GM19455 (cell line): ENCODE measurements at regions not wholly inside any gene's neighbourhood (a gene's known extent, or its start where the extent isn't known, plus 50 kb on each side); places are given as distances from the start of the nearest gene placed in this dataset.
"Not testable (repeated sequence)": the region's sequence is repeated elsewhere in the genome, so short reads cannot be mapped to it uniquely, and the experiment has no call there.

ENCODE experiments used
- ATAC-seq: cut with Tn5 transposase; IDR thresholded peaks from one replicate; pipeline ENCODE4 v1.9.1; 2021; ENCODE audit not compliant: unreplicated experiment

DNA sequence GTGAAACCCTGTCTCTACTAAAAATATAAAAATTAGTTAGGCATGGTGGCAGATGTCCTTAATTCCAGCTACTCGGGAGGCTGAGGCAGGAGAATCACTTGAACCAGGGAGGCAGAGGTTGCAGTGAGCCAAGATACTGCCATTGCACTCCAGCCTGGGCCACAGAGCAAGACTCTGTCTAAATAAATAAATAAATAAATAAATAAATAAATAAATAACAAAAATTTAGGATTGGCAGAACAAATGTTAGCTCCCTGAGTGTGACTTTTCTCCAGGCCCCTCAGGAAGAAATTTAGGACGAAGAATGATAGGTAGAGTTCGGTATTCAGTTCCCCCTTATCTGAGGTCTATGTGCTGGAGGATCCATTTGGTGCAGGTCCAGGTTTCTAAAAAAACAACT lies 181.2 kb downstream of the CD47 start:
- ATAC-seq = not testable (repeated sequence)

DNA sequence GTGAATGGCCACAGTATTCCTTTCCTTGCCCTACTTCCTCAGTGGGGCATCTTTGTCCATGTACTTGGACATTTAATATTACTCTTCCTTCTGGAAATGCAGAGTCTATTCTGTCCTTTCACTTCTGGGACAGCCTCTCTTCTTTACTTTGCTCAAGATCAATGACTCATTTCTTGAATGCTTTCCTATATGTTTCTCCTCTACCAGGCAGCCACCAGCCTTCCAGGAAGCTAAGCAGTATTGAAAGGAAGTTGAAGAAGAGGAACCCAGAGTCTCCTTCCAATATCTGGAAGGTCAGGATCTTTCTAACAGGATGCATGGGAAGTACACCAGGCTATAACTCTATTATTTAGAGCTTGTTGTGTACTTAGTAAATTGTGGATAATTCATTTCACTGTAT lies 182.8 kb downstream of the CD47 start:
- no peak for ATAC-seq

DNA sequence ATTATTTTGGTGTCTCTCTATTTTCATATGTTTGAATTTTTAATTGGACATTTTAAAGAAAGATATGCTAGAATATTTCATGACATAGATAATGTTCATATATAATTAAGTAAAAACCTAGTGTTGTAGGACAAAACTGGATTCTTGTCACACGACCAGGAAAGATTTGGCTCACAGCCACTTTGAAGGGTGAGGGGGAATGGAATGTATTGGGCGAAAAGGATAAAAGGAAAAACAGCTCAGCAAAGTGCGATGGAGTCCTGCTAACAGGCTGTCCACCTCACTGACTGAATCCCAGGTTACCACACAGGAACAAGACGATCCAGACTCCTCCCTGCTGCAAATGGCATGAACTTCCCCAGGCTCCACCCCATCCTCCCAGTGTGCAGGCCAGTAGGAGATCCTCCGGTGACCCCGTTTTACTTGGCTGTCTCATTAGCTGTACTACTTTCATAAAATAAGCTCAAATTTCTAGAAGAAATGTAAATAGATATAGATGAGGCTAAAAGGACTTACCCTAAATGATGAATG lies 186.2 kb downstream of the CD47 start:
- ATAC-seq = no peak

DNA sequence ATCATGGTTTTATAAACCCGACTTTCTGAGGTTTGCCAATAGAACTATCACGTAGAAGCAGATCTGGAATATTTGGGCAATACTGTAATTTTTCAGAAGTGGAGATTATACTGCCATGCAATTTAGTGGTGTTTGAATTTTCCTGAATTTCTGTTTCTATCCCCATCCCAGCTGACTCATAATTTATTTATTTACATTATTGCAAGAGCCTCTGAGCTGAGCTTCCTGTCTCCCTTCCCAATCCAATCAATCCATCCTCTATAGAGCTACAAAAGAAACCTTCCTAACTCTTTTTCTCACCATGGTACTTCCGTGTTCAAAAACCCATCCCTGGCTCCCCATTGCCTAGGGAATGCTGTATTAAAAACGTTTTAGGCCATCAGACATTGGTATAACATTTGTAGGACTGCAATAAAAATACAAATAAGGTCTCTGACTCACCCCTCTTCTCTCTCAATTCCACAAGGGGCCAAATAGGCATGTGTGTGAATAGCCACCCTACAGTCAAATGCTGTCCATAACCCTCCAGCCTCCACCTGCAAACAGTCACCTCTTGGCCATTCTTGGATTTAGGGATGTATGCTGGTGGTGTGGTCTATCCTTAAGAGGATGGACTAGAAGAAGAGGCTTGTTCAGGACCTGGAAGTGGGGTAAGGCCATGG lies 190.7 kb downstream of the CD47 start:
- ATAC-seq = no peak

DNA sequence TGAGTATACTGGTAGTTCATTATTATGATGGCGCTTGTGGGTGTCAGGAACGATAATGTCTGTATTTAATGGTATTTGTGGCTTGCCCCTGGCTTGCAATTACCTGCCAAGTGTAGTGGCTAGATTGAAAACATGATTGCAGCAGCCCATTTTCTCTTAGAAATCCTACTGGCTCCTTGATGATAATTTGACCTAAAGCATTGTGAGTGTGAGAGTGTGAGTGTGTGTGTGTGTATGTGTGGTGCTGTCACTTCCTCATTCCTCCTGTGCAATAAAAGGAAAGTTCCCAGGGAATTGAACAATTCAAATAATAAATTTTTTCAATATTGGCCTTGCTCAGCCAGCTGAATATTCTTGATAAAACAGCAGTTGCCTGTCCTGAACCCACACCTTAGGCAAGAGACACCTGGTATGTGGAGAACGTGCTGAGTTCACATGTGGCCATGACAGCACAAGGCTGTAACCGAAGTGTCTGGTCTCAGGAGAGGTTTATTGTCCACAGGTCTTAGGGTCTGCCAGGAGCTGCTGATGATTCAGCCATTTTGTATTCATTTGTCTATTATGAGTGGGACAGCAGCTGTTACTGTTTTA lies 193.3 kb downstream of the CD47 start:
- no peak for ATAC-seq

DNA sequence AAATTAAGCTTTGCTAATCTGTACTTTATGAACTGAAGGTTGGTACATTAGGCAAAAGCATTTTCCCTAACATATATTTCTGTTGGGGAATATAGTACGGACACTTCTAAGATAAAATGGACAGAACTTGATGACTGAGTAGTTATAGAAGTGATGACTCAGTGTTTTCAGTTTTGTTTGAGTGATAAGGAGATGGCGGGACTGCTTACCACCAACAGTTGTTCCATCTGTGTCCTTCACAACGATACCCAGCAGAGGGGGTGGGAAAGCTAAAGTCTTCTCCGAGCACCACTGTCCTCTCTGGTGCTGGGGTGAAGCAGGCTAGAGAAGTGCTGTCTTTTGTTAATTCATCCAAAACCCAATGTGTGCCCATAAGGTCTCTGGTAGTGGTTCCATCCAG lies 195.8 kb downstream of the CD47 start:
- ATAC-seq = no peak

DNA sequence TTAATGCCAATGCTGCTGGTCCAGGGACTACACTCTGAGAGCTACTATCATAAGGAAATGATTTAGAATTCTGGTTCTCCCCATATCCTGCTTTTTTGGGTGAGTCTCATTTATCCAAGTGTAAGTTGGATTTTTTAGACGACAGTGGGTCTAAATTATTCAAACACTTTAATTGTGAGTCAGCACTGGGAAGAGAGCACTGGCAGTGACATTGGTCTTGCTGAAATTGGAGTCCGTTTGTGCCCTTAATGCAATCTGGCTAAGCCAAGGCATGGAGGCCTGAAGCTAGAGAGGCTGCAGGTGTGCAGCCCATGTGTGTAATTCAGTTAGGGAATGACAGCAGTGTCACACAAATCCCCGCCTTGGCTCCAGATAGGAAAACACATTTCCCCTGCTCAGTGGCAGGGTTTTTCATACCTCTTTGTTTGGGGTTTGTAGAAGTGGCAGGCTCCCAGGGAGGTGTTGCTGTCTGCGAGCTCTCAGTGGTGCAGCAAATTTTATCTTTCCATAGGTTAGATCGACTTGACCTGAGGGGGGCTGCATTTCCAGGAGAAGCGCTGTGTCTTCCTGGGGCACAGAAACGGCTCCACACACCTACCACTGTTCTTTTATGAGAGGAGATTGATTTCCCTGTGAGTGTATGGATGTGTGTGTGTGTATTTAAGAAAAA lies 197.7 kb downstream of the CD47 start:
- no peak for ATAC-seq

DNA sequence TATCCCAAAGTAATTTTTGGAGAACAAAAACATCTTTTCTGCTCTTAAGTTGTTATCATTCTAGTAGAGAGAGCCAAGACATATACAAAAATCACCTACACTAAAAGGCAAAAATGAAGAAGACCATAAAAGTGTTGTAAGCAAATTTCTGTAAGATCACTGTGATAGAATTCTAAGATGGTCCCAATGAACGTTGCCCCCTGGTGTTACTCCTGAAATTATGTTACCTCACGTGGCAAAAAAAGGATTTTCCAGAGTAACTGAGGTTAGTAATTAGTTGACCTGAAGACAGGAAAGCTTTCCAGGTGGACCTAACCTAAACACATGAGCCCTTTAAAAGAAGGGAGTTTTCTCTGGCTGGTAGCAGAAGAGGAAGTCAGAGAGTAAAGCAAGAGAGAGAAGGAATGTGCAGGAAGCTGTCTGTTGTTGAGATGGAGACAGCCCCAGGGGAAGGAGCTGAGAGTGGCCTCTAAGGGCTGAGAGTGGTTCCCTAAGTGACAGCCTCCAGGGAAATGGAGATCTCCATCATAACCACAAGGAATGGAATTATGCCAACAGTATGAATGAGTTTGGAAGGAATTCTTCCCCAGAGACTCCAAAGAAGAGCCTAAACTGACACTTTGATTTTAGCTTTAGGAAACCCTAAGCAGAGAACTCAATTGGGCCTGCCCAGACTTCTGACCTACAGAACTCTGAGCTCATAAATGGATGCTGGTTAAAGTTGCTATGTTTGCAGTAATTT lies 205.9 kb downstream of the CD47 start:
- ATAC-seq = no peak

DNA sequence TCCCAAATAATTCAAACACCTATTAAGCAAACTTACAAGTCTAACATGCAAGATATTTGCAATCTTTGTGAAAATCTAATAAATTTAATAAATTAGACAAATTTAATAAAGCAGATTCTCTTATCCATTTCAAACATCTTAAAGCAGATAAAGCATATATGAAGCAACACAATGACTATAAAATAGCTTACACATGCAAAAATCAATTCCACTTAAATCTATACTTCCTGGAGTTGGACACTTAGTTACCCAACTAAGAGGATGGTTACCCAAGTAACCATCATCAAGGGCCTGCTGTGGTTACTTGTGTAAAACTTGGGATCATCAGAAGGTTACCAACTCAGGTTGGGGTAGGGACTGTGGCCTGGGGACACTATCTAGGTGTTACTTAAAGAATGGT lies 206.8 kb downstream of the CD47 start:
- no peak for ATAC-seq

DNA sequence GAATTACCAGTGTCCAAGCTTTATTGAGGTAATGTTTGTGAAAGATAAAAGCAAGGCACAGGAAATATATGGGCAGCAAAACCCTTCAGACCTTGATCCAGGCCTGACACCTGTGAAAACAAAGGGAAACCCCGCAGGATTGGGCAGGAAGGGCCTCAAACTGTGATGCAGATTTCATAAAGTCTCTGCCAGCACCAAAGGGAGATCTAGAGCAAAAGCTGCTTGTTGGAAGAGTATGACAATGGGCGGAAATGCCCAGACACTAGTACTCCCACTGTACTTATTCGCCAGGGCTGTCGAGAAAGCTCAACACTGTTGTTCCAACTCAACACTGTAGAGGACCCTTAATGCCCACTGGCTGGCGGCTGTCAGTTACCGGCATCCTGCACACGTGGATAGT lies 207.9 kb downstream of the CD47 start:
- ATAC-seq = no peak

DNA sequence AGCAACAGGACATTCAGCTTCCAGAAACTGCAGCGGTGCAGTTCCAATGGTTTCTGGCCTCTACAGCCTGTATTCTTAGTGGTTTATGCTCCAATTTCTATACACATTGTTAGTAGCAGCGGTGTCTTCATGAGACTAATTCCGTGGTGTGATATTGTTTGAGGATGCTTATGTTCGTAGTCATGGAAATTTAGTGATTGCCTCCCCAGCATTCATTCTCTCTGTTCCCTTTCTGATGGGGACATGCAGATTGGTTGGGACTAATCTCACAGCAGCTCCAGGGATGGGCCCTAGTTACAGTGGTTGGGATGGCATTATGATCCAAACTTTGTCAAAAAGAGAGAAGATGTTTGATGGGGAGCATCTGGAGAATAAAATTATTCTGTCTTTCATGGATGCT lies 208.6 kb downstream of the CD47 start:
- ATAC-seq = no peak

DNA sequence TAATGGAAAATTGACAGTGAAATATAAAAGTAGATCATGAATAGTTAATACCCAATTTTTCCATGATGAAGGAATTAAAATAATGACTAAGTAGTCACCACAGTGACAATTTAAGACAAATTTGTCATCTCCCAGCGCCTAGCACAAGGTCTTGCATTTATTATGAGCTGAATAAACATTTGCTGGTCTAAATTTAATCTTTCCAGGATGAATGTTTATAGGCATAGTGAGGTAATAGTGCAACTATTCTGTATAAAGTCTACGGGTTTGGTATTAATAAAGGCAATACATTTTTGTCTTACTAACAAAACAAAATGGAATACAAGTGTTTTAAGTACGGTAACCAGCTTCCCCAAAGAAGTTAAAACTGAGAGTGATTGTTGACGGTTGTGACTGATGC lies 209.3 kb downstream of the CD47 start:
- ATAC-seq = no peak

DNA sequence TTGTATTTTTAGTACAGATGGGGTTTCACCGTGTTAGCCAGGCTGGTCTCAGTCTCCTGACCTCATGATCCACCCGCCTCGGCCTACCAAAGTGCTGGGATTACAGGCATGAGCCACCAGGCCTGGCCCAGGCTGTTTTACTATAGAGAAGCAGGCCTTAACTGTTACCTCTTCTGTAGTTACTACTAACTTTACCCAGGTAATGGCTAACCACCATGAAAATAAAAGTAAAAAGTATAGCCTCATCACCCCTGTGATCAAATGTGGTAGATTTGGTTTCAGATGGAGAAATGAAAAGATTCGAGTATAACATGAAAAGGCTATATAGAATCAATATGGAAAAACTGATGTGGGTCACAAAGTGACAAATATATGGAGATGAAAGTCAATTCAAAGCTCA lies 210.1 kb downstream of the CD47 start:
- no peak for ATAC-seq

DNA sequence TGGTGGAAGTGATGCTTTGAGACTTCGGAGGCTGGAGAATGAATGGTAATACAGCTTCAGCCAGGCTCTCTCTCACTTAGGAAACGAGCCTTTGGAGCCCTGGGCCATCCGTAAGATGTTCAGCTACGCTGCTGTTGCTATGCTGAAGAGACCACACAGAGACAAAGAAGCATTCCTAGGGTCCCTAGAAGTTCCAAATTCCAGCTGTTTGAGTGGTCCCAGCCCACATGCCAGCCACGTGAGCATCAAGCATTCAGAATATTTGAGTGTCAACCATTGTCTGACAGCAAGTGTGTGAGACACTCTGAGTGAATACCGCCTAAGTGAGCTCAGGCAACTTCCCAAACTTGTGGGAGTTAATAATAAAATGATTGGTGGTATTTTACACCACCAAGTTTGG lies 212.9 kb downstream of the CD47 start:
- ATAC-seq = no peak

DNA sequence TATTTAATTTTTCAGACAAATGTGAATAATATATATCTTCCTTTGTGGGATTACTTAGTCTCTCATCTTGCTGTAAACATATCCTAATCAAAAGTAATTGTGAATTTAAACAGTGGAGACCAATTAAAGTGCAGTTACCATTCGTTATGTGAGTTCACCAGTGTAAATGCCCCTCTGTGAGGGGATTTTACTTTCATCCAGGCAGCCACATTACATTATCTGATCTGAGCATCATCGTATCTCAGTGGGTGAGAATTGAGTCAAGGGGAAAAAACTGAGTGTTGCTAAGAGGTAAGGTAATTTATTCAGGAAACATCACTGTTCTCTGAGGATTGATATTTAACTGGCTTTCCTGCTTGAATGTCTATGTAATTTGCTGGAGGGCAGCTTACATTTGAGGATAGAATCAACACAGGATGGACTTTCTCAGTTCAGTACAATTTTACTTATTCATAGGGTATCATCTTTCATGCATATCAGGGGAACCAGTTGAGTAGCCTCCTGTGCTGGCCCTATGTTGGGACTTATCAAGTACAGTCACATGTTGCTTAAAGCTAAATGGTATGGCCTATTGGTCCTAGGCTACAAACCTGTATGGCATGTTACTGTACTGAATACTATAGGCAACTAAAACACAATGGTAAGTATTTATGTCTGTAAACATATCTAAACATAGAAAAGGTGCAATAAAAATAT lies 219.7 kb downstream of the CD47 start:
- no peak for ATAC-seq

DNA sequence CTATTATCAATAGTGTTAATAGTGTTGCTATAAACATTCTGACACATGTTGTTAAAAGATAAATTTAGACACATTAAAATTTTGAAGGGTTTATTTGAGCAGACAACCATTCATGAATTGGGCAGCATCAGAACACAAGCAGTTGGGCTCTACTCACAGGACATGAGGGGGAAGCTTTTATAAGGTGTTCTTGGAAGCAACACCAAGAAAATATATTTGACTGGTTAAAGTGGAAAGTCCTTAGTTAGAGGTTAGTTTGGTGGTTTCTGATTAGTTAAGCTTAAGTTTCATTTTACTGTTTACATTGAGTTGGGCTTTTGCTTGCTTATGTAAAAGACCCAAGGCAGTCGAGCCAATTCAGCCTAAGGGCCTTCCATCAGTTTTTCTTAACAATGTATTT lies 220.7 kb downstream of the CD47 start:
- ATAC-seq = no peak

DNA sequence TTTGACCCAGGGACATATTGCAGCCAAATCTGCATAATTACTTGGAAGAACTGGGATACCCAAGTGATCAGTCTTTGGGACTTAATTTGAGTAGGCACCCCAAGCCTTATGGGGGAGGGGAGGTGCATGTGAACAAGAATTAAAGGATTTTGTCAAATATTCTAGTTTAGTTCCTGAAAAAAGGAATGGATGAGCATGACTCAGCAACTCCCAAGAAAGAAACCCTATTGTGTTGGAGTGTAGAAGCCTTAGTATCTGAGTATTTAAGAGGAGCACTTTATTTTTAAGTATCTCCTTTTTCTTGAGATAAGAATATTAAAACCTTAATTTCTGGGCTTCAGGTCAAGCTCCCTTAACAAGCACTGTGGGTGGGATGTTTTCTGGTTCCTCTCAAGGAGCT lies 222.4 kb downstream of the CD47 start:
- no peak for ATAC-seq

DNA sequence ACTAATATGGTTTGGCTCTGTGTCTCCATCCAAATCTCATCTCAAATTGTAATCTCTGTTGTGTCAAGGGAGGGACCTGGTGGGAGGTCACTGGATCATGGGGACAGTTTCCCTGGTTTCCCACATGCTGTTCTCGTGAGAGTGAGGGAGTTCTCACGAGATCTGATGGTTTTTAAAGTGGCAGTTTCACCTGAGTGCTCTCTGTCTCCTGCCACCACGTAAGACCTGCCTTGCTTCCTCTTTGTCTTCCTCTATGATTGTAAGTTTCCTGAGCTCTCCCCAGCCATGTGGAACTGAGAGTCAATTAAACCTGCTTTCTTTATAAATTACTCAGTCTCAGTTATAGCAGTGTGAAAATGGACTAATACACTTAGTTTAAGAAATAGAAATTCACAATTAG lies 228.9 kb downstream of the CD47 start:
- peak; percentile 72 for ATAC-seq

DNA sequence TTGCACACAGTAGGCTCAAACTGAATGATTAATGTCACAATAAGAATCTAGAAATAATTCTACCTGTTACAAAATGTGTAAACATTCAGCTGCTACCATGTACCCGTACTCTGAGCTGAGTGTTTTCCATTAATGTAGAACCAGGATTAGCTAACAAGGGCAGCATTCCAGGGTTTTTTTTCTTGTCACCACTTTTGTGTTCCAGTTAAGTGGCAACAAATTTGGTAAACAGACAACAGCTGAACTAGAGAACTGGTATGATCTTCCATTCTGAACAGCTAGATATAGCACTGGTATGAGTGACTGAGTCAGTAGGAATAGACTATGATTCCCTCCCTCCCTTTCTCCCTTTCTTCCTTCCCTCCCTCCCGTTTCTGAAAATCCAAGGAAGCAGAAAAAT lies 229.4 kb downstream of the CD47 start:
- no peak for ATAC-seq
